ENCODE measurements at regions not wholly inside any gene's neighbourhood (a gene's known extent, or its start where the extent isn't known, plus 50 kb on each side); places are given as distances from the start of the nearest gene placed in this dataset.

DNA sequence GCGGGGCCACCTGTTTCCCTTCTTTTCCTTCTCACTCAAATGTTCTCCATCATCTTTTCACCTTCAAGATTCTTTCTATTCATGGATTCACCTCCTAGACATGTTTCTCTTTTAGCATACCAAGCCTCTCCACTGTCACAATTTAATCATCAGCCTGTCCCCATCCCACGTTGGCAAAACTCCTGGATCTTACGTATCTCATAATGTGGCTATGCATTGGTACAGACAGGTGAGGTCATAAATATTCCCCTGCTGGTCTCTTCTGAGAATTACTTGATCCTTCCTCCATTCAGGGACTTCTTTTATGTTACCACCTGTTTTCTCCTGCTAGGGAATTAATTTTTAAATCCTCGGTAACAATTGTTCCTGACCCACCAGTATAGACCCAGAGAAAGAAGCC is 262.6 kb upstream of the NEBL start:
- no peak for TF ChIP-seq POLR2AphosphoS5 (IDR thresholded peaks at IDR 0.05; ENCODE audit: low read depth, low read length)
- no peak for TF ChIP-seq FOXP2 (optimal IDR thresholded peaks at IDR 0.05; ENCODE audit: borderline replicate concordance, extremely low read depth, extremely low read length, insufficient read depth)
- TF ChIP-seq TAF1 (IDR thresholded peaks at IDR 0.05; ENCODE audit: borderline replicate concordance, insufficient read depth, low read length): no peak
- no peak for TF ChIP-seq SIN3A (IDR thresholded peaks at IDR 0.05; ENCODE audit: borderline replicate concordance, insufficient read depth, low read length)
- TF ChIP-seq, protein P1, sequence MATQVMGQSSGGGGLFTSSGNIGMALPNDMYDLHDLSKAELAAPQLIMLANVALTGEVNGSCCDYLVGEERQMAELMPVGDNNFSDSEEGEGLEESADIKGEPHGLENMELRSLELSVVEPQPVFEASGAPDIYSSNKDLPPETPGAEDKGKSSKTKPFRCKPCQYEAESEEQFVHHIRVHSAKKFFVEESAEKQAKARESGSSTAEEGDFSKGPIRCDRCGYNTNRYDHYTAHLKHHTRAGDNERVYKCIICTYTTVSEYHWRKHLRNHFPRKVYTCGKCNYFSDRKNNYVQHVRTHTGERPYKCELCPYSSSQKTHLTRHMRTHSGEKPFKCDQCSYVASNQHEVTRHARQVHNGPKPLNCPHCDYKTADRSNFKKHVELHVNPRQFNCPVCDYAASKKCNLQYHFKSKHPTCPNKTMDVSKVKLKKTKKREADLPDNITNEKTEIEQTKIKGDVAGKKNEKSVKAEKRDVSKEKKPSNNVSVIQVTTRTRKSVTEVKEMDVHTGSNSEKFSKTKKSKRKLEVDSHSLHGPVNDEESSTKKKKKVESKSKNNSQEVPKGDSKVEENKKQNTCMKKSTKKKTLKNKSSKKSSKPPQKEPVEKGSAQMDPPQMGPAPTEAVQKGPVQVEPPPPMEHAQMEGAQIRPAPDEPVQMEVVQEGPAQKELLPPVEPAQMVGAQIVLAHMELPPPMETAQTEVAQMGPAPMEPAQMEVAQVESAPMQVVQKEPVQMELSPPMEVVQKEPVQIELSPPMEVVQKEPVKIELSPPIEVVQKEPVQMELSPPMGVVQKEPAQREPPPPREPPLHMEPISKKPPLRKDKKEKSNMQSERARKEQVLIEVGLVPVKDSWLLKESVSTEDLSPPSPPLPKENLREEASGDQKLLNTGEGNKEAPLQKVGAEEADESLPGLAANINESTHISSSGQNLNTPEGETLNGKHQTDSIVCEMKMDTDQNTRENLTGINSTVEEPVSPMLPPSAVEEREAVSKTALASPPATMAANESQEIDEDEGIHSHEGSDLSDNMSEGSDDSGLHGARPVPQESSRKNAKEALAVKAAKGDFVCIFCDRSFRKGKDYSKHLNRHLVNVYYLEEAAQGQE (IDR thresholded peaks at IDR 0.05; ENCODE audit: insufficient read depth in 1 of 2, low read depth in 2 of 2, low read length in 2 of 2): no peak

DNA sequence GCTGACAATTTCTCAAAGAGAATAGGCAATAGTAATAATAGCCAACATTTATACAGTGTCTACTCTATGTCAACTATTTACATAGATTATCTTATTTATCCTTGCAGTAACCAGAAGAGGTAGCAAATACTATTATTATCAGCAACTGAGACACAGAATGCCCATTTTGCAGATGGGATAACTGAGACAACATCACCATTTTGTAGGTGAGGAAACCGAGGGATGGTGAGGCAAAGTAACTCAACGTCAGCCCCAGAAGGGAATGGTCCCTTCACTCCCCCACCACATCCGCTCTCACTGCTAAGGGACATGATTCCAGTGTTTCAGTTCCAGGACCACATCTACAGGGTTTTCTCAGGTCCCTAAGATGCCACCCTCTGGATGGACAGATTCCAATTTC is 261.2 kb upstream of the NEBL start:
- TF ChIP-seq POLR2AphosphoS5 (IDR thresholded peaks at IDR 0.05; ENCODE audit: low read depth, low read length) (no peak), TAF1 (IDR thresholded peaks at IDR 0.05; ENCODE audit: borderline replicate concordance, insufficient read depth, low read length) (no peak), SIN3A (IDR thresholded peaks at IDR 0.05; ENCODE audit: borderline replicate concordance, insufficient read depth, low read length) (no peak), FOXP2 (optimal IDR thresholded peaks at IDR 0.05; ENCODE audit: borderline replicate concordance, extremely low read depth, extremely low read length, insufficient read depth) (no peak)
- TF ChIP-seq, protein P1 (IDR thresholded peaks at IDR 0.05; ENCODE audit: insufficient read depth in 1 of 2, low read depth in 2 of 2, low read length in 2 of 2): no peak

DNA sequence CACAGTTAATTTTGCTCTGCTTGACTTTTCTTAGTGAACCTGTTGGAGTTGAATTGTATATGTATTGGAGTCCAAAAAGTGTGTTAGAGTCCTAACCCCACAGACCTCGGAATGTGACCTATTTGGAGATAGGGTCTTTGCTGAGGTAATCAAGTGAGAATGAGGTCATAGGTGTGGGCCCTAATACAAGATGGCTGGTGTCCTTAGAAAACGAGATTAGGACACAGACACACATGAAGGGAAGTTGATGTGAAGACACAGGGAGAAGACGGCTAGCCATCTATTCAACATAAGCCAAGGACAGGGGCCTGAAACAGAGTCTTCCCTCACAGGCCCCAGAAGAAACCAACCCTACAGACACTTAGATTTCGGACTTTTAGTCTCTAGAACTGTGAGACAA is 260.6 kb upstream of the NEBL start:
- no peak for TF ChIP-seq SIN3A (IDR thresholded peaks at IDR 0.05; ENCODE audit: borderline replicate concordance, insufficient read depth, low read length)
- TF ChIP-seq TAF1 (IDR thresholded peaks at IDR 0.05; ENCODE audit: borderline replicate concordance, insufficient read depth, low read length): no peak
- TF ChIP-seq, protein P1 (IDR thresholded peaks at IDR 0.05; ENCODE audit: insufficient read depth in 1 of 2, low read depth in 2 of 2, low read length in 2 of 2): no peak
- TF ChIP-seq POLR2AphosphoS5 (IDR thresholded peaks at IDR 0.05; ENCODE audit: low read depth, low read length): no peak
- no peak for TF ChIP-seq FOXP2 (optimal IDR thresholded peaks at IDR 0.05; ENCODE audit: borderline replicate concordance, extremely low read depth, extremely low read length, insufficient read depth)

GRCh38 chr10:21150166-21150565 is 253.1 kb upstream of the NEBL start:
- no peak for TF ChIP-seq TAF1 (IDR thresholded peaks at IDR 0.05; ENCODE audit: borderline replicate concordance, insufficient read depth, low read length)
- no peak for TF ChIP-seq POLR2AphosphoS5 (IDR thresholded peaks at IDR 0.05; ENCODE audit: low read depth, low read length)
- TF ChIP-seq, protein P1 (IDR thresholded peaks at IDR 0.05; ENCODE audit: insufficient read depth in 1 of 2, low read depth in 2 of 2, low read length in 2 of 2): no peak
- no peak for TF ChIP-seq FOXP2 (optimal IDR thresholded peaks at IDR 0.05; ENCODE audit: borderline replicate concordance, extremely low read depth, extremely low read length, insufficient read depth)
- TF ChIP-seq SIN3A (IDR thresholded peaks at IDR 0.05; ENCODE audit: borderline replicate concordance, insufficient read depth, low read length): no peak

GRCh38 chr10:21146436-21146789 is 249.3 kb upstream of the NEBL start:
- no peak for TF ChIP-seq POLR2AphosphoS5 (IDR thresholded peaks at IDR 0.05; ENCODE audit: low read depth, low read length)

Data from PFSK-1 (cell line).